Calu3 (cell line): ENCODE measurements at regions not wholly inside any gene's neighbourhood (a gene's known extent, or its start where the extent isn't known, plus 50 kb on each side); places are given as distances from the start of the nearest gene placed in this dataset.

Experiments
- BruUV-seq: library from RNA; stranded (reverse); fragments of 400-500 nt; replicated peaks from 2 replicates; lab custom pipeline; 2021; lab: Mats Ljungman, UMichigan
- CTCF ChIA-PET: fragments of 300-600 bp; sonication (Branson Sonifier 250); formaldehyde crosslinking; loops from one replicate; lab custom pipeline; 2022; ENCODE audit warnings: antibody characterized with exemption; lab: Charles Lee
- DNase-seq: peaks from one replicate; pipeline ENCODE4 v3.0.0; 2022
- H3K27ac Mint-ChIP-seq: one replicate; pipeline ENCODE4 v1.8.0; 2022; ENCODE audit warnings: mixed read lengths; ENCODE audit not compliant: unreplicated experiment
- H3K27me3 Mint-ChIP-seq: one replicate; pipeline ENCODE4 v1.8.0; 2022; ENCODE audit warnings: mixed read lengths; ENCODE audit not compliant: unreplicated experiment
- H3K36me3 Mint-ChIP-seq: one replicate; pipeline ENCODE4 v1.8.0; 2022; ENCODE audit warnings: mild to moderate bottlenecking, moderate library complexity, mixed read lengths; ENCODE audit not compliant: insufficient read depth, unreplicated experiment
- H3K4me1 Mint-ChIP-seq: one replicate; pipeline ENCODE4 v1.8.0; 2022; ENCODE audit warnings: mild to moderate bottlenecking, low read depth, mixed read lengths; ENCODE audit not compliant: unreplicated experiment
- H3K4me3 Mint-ChIP-seq: one replicate; pipeline ENCODE4 v1.8.0; 2022; ENCODE audit warnings: mild to moderate bottlenecking, low read depth, moderate library complexity, mixed read lengths; ENCODE audit not compliant: unreplicated experiment
- H3K9me3 Mint-ChIP-seq: one replicate; pipeline ENCODE4 v1.8.0; 2022; ENCODE audit warnings: low read depth, mixed read lengths; ENCODE audit not compliant: unreplicated experiment
- intact Hi-C: fragments of 100-400 bp; cut with micrococcal nuclease; formaldehyde crosslinking; loops from one replicate; pipeline ENCODE4 v1.10.0; 2022; ENCODE audit not compliant: unreplicated experiment
- TF ChIP-seq, protein P1 (sequence below): fragments of 200-600 bp; IDR thresholded peaks from one replicate; pipeline ENCODE4 v1.8.0; 2022; ENCODE audit warnings: antibody characterized with exemption; ENCODE audit not compliant: unreplicated experiment

DNA sequence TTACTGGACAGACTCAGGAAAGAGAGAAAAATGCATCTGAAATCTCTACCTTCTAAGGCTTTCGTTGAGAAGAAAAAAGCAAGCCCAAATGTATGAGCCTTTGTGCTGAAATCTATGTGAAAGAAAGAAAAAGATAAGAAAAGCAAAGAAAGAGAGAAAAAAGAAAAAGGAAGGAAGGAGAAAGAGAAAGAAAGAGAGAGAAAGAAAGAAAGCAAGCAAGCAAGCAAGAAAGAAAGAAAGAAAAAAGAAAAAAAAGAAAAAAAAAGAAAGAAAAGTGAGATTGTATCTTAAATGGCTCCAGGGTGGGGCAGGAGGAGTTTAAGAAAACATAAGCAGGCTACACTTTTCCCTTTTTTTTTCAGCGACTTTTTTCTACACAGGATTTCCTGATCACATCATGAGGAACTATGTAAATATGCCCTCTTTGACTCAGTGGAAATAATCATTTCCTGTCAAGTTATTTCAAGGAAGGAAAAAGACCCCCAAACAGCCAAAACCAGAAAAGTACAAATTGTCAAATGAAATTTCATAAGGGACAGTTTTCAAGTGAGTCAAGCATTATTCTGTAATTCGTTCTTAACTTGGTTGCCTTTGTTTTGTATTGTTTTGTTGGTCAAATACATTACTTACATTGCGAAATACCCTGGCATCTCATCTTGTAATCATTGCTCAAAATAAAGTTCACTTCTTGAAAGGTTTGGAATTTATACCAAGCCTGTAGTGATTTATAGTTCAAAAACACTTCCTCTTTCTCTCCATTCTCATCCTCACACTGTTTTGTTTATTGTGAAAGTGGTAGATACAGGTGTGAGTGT lies 79.5 kb upstream of the RNF217 start:
- CTCF ChIA-PET: no interaction called here
- peak overlapping the region; percentile 80 for H3K27ac Mint-ChIP-seq
- intact Hi-C loops: no loop called here
- no peaks in the 10 kb centered on the region for H3K9me3 Mint-ChIP-seq
- DNase-seq: no peak
- no TSS peak for BruUV-seq
- peaks cover 25% of the 10 kb centered on the region for H3K4me1 Mint-ChIP-seq
- TF ChIP-seq, protein P1, sequence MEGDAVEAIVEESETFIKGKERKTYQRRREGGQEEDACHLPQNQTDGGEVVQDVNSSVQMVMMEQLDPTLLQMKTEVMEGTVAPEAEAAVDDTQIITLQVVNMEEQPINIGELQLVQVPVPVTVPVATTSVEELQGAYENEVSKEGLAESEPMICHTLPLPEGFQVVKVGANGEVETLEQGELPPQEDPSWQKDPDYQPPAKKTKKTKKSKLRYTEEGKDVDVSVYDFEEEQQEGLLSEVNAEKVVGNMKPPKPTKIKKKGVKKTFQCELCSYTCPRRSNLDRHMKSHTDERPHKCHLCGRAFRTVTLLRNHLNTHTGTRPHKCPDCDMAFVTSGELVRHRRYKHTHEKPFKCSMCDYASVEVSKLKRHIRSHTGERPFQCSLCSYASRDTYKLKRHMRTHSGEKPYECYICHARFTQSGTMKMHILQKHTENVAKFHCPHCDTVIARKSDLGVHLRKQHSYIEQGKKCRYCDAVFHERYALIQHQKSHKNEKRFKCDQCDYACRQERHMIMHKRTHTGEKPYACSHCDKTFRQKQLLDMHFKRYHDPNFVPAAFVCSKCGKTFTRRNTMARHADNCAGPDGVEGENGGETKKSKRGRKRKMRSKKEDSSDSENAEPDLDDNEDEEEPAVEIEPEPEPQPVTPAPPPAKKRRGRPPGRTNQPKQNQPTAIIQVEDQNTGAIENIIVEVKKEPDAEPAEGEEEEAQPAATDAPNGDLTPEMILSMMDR: no peak
- H3K36me3 Mint-ChIP-seq: no peaks in the 10 kb centered on the region
- no peaks in the 10 kb centered on the region for H3K27me3 Mint-ChIP-seq
- H3K4me3 Mint-ChIP-seq: peak overlapping the region; percentile 29

DNA sequence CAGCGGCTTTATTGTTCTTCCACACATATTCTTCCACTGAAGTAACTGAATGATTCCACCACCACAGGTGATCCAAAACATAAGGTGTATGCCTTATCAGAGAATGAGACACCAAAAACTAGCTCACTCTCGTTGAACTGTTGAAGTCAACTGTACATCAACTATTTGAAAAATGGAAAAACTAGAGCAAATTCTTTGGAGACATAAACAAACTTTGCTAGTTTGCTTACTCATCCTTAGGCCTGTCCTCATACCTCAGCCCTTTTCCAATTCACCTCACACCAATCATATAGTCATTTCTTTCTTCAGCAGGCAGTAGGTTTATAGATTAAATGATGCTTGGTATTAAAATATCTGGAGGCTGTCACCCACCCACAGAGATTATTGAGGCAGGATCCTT lies 77.1 kb upstream of the RNF217 start:
- Mint-ChIP-seq H3K4me3 (no peak overlapping the region), H3K9me3 (no peaks in the 10 kb centered on the region), H3K4me1 (peaks cover 42% of the 10 kb centered on the region), H3K27me3 (no peaks in the 10 kb centered on the region), H3K36me3 (no peaks in the 10 kb centered on the region), H3K27ac (no peak overlapping the region)
- no peak for DNase-seq
- BruUV-seq: no TSS peak
- TF ChIP-seq, protein P1: no peak
- CTCF ChIA-PET: no interaction called here
- intact Hi-C loops: no loop called here

DNA sequence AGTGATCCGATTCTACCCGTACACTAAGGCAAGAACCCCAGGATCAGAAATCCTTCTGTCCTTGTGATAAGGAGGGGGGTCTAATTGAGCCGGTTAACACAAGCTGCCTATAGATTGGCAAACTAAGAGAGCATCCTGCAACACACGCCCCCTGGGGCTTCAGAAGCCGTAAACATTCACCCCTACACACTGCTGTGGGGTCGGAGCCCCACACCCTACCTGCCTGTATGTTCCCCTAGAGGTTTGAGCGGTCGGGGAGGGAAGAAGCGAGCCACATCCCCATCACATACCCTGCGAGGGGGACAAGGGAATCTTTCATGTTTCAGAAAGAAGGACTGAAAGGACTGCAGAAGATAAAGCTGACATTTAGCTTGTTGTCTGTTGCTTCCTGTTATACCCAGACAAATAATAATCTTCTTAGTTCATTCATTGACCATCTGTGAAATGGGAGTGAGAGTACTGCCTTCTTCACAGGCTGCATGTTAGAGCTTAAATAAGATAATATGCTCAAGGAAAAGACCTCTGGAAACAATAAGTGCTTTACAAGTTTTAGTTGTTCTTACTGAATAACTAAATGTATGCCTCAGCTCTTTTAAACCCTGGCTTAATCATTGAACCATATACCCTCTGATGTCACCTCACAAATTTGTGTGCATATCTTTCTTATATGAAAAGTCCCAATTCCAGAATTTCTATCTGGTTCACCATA lies 74.2 kb upstream of the RNF217 start:
- no peak for DNase-seq
- Mint-ChIP-seq H3K4me3 (no peak overlapping the region), H3K36me3 (no peaks in the 10 kb centered on the region), H3K4me1 (peaks cover 41% of the 10 kb centered on the region), H3K27me3 (no peaks in the 10 kb centered on the region), H3K27ac (peak overlapping the region; percentile 91), H3K9me3 (peaks cover 5% of the 10 kb centered on the region)
- TF ChIP-seq, protein P1: no peak
- BruUV-seq: no TSS peak
- intact Hi-C loops: no loop called here
- CTCF ChIA-PET: interaction anchor here (0.6 kb wide), 1 partner anchor 279 kb away, joined by 4 read pairs; no protein-coding TSS in a partner anchor

DNA sequence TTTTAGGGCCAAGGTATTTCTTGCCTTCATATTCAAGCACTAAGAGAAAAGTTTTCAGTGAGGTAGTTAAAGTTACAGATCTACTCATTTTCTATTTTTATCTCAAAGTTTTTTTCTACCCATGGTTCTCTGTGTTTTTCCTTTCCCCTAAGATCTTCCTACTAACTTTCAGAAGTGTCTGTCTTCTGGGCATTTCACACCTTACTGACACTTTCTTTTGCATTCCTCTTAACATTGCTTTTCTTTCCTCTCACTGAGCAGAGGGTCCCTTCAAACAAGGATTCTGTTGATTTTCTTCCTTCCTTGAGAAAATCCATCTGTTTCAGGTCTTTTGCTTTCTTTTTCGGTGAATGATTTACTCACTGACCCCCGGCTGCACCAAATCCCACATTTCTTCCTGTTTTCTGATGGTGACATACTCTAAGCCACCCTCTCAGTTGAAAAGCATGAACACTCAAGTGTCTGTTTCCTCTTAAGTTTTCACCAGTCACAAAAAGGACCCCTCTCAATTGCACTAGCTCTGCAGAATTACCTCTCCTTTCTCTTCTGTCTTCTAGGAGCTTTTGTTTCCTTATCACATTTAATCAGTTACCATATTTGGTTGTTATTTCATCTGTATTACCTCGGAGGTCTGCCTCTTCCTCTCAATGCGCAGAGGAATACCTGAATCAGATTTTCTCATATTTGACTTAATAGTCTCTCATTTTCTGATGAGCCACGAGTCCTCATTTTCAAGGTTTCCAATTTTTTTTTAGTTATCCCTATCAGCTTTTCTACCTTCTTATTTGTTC lies 73.5 kb upstream of the RNF217 start:
- H3K27ac Mint-ChIP-seq: peak overlapping the region; percentile 91
- TF ChIP-seq, protein P1: no peak
- no TSS peak for BruUV-seq
- H3K9me3 Mint-ChIP-seq: peaks cover 5% of the 10 kb centered on the region
- intact Hi-C loops: no loop called here
- no peaks in the 10 kb centered on the region for H3K27me3 Mint-ChIP-seq
- H3K36me3 Mint-ChIP-seq: no peaks in the 10 kb centered on the region
- H3K4me1 Mint-ChIP-seq: peaks cover 35% of the 10 kb centered on the region
- H3K4me3 Mint-ChIP-seq: peak overlapping the region; percentile 63
- CTCF ChIA-PET: interaction anchor here (0.6 kb wide), 1 partner anchor 278 kb away, joined by 4 read pairs; no protein-coding TSS in a partner anchor
- no peak for DNase-seq
